ENCODE measurements at regions not wholly inside any gene's neighbourhood (a gene's known extent, or its start where the extent isn't known, plus 50 kb on each side); places are given as distances from the start of the nearest gene placed in this dataset.

DNA sequence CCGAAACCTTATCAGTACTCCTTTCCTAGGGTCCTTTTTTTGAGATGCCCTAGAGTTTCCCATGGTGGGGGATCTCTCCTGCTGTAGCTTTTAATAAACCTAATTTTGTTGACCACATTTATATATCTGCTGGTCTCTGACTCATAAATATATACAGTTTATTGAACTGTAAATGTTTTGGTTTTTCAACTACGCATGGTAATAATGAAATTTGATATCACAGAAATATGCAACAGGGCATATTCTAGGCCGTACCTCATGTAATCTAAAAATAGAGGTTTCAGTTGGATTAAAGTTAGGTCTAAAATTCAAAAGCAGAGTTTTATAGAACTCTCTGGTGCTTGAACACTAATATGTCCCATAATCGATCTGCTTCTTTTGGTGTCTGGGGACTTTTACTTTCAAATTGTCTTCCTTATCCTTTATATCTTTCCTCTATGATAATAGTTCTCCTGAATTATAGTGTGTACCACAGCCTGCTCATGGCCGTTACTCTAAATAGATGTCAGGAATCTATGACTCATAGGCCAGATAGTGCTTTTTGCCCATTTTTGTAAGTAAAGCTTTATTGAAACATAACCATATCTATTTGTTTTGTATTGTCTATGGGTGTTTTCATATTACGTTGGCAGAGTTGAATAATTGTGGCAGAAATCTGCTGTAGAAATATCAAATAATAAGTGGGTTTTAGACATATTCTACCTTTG, 324.8 kb upstream of the PCDH9 start (continued):
- TF ChIP-seq SIX5 (IDR thresholded peaks at IDR 0.05; ENCODE audit: low read depth, low read length, severe bottlenecking): no peak
- TF ChIP-seq KDM1A (IDR thresholded peaks at IDR 0.05; ENCODE audit: borderline replicate concordance): no peak

DNA sequence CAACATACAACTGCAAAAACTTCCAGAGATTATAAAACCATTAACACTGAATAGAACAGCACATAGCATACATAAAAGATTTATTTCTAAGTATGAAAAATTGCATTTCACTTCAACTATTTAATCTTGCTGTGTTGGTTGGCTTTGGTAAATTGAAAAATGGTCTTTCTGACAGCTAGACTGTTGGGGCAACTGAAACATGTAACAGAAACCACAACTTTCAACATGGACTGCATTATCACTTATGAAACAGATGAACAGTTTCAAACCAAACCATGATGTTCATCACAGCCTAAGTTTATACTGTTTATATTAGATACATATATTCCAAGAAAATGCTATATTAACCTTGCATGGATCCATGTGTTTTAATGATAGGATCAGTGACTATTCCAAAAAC, 324.1 kb upstream of the PCDH9 start:
- no peak for TF ChIP-seq PAX8 (IDR thresholded peaks at IDR 0.05)
- TF ChIP-seq HDGF (IDR thresholded peaks at IDR 0.05): no peak
- TF ChIP-seq, protein P1, sequence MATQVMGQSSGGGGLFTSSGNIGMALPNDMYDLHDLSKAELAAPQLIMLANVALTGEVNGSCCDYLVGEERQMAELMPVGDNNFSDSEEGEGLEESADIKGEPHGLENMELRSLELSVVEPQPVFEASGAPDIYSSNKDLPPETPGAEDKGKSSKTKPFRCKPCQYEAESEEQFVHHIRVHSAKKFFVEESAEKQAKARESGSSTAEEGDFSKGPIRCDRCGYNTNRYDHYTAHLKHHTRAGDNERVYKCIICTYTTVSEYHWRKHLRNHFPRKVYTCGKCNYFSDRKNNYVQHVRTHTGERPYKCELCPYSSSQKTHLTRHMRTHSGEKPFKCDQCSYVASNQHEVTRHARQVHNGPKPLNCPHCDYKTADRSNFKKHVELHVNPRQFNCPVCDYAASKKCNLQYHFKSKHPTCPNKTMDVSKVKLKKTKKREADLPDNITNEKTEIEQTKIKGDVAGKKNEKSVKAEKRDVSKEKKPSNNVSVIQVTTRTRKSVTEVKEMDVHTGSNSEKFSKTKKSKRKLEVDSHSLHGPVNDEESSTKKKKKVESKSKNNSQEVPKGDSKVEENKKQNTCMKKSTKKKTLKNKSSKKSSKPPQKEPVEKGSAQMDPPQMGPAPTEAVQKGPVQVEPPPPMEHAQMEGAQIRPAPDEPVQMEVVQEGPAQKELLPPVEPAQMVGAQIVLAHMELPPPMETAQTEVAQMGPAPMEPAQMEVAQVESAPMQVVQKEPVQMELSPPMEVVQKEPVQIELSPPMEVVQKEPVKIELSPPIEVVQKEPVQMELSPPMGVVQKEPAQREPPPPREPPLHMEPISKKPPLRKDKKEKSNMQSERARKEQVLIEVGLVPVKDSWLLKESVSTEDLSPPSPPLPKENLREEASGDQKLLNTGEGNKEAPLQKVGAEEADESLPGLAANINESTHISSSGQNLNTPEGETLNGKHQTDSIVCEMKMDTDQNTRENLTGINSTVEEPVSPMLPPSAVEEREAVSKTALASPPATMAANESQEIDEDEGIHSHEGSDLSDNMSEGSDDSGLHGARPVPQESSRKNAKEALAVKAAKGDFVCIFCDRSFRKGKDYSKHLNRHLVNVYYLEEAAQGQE (IDR thresholded peaks at IDR 0.05; ENCODE audit: low read depth, low read length): no peak
- no peak for TF ChIP-seq ZBED1 (IDR thresholded peaks at IDR 0.05; ENCODE audit: borderline replicate concordance)
- TF ChIP-seq SMAD1 (IDR thresholded peaks at IDR 0.05; ENCODE audit: low read depth, partially characterized antibody): no peak
- TF ChIP-seq, protein P2, sequence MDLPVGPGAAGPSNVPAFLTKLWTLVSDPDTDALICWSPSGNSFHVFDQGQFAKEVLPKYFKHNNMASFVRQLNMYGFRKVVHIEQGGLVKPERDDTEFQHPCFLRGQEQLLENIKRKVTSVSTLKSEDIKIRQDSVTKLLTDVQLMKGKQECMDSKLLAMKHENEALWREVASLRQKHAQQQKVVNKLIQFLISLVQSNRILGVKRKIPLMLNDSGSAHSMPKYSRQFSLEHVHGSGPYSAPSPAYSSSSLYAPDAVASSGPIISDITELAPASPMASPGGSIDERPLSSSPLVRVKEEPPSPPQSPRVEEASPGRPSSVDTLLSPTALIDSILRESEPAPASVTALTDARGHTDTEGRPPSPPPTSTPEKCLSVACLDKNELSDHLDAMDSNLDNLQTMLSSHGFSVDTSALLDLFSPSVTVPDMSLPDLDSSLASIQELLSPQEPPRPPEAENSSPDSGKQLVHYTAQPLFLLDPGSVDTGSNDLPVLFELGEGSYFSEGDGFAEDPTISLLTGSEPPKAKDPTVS (IDR thresholded peaks at IDR 0.05; ENCODE audit: low read depth, low read length): no peak
- no peak for TF ChIP-seq BACH1 (IDR thresholded peaks at IDR 0.05; ENCODE audit: borderline replicate concordance)
- no peak for TF ChIP-seq ETV6 (conservative IDR thresholded peaks at IDR 0.05 in 1 of 2, IDR thresholded peaks at IDR 0.05 in 1 of 2; ENCODE audit: borderline replicate concordance in 1 of 2, low read depth in 1 of 2)
- no peak for TF ChIP-seq MEF2B (IDR thresholded peaks at IDR 0.05; ENCODE audit: partially characterized antibody, poor library complexity, severe bottlenecking)
- in situ Hi-C loops (cut with MboI) (no loop called here), intact Hi-C loops (cut with micrococcal nuclease; ENCODE audit: unreplicated experiment) (no loop called here)
- no TSS peak for BruUV-seq (replicated peaks)
- ChIA-PET RAD21 (ENCODE audit: unreplicated experiment) (no interaction called here), SMC1A (ENCODE audit: uncharacterized antibody, unreplicated experiment) (interaction anchor here (1.5 kb wide), 1 partner anchor 14 kb away, joined by 3 read pairs; no protein-coding TSS in a partner anchor), POLR2A (no interaction called here), CTCF (no interaction called here)
- Histone ChIP-seq H4K20me1 (ENCODE audit: control insufficient read depth, insufficient read depth) (no peaks in the 10 kb centered on the region), H2AFZ (ENCODE audit: control insufficient read depth, low read depth, low read length) (no peak overlapping the region), H3K4me2 (ENCODE audit: control insufficient read depth, insufficient read depth) (no peak overlapping the region), H3K36me3 (ENCODE audit: control insufficient read depth in 2 of 2, insufficient read depth in 2 of 2, low read length in 1 of 2) (no peaks in the 10 kb centered on the region), H3K27ac (ENCODE audit: control insufficient read depth, insufficient read depth) (no peak overlapping the region), H3K4me3 (no peak overlapping the region), H3K4me1 (ENCODE audit: control insufficient read depth, insufficient read depth, low read length) (no peaks in the 10 kb centered on the region), H3K27me3 (replicated peaks in 1 of 2; ENCODE audit: control insufficient read depth in 2 of 2, insufficient read depth in 2 of 2, low read length in 1 of 2) (no peaks in the 10 kb centered on the region), H3K9me3 (replicated peaks; ENCODE audit: control insufficient read depth, insufficient read depth, low read length) (no peaks in the 10 kb centered on the region; the same call in 2 of the 3 replicates), H3K79me2 (ENCODE audit: control insufficient read depth, insufficient read depth, low read length) (no peaks in the 10 kb centered on the region), H3K9ac (ENCODE audit: control insufficient read depth, insufficient read depth, low read length) (no peak overlapping the region)
- DNase-seq (ENCODE audit: low read depth, low spot score) (no peak), ATAC-seq (peak; percentile 47; the same call in 2 of the 3 replicates), FAIRE-seq (no peak)
